T-helper 1 cell treated with Interleukin-12 subunit alpha and Interleukin-12 subunit beta and Interleukin-4 antibody, amounts not matched to agents 30 μg/mL and 1 μg/mL, for 36 hours (primary cell): ENCODE measurements at regions not wholly inside any gene's neighbourhood (a gene's known extent, or its start where the extent isn't known, plus 50 kb on each side); places are given as distances from the start of the nearest gene placed in this dataset.

Experiments
- H3K27ac Mint-ChIP-seq: one replicate; pipeline ENCODE4 v1.8.0; 2021; ENCODE audit warnings: mild to moderate bottlenecking, mixed read lengths
- H3K27me3 Mint-ChIP-seq: one replicate; pipeline ENCODE4 v1.8.0; 2021; ENCODE audit warnings: low read depth, mixed read lengths
- H3K36me3 Mint-ChIP-seq: one replicate; pipeline ENCODE4 v1.8.0; 2021; ENCODE audit warnings: low read depth, mixed read lengths
- H3K4me1 Mint-ChIP-seq: one replicate; pipeline ENCODE4 v1.8.0; 2021; ENCODE audit warnings: low read depth, mixed read lengths
- H3K4me3 Mint-ChIP-seq: one replicate; pipeline ENCODE4 v1.8.0; 2021; ENCODE audit warnings: mild to moderate bottlenecking, moderate library complexity, mixed read lengths
- H3K9me3 Mint-ChIP-seq: one replicate; pipeline ENCODE4 v1.8.0; 2021; ENCODE audit warnings: mixed read lengths

GRCh38 chr6:145047891-145048290 lies 687.4 kb downstream of the EPM2A start:
- Mint-ChIP-seq H3K27me3 (peaks cover 8% of the 10 kb centered on the region), H3K9me3 (no peaks in the 10 kb centered on the region), H3K4me1 (peaks cover 1% of the 10 kb centered on the region), H3K27ac (no peak overlapping the region), H3K36me3 (no peaks in the 10 kb centered on the region), H3K4me3 (no peak overlapping the region)

GRCh38 chr6:145051661-145052060 lies 683.7 kb downstream of the EPM2A start:
- peaks cover under 1% of the 10 kb centered on the region for H3K27me3 Mint-ChIP-seq
- H3K9me3 Mint-ChIP-seq = no peaks in the 10 kb centered on the region
- no peak overlapping the region for H3K27ac Mint-ChIP-seq
- no peaks in the 10 kb centered on the region for H3K4me1 Mint-ChIP-seq
- H3K4me3 Mint-ChIP-seq = no peak overlapping the region
- no peaks in the 10 kb centered on the region for H3K36me3 Mint-ChIP-seq

GRCh38 chr6:145055567-145055966 lies 679.8 kb downstream of the EPM2A start:
- Mint-ChIP-seq H3K27ac (no peak overlapping the region), H3K9me3 (no peaks in the 10 kb centered on the region), H3K4me1 (no peaks in the 10 kb centered on the region), H3K36me3 (no peaks in the 10 kb centered on the region), H3K27me3 (no peaks in the 10 kb centered on the region), H3K4me3 (no peak overlapping the region)

GRCh38 chr6:145060714-145061113 lies 674.6 kb downstream of the EPM2A start:
- no peak overlapping the region for H3K27ac Mint-ChIP-seq
- no peaks in the 10 kb centered on the region for H3K4me1 Mint-ChIP-seq
- no peaks in the 10 kb centered on the region for H3K36me3 Mint-ChIP-seq
- H3K4me3 Mint-ChIP-seq = no peak overlapping the region
- no peaks in the 10 kb centered on the region for H3K9me3 Mint-ChIP-seq
- peaks cover 14% of the 10 kb centered on the region for H3K27me3 Mint-ChIP-seq

GRCh38 chr6:145063091-145063490 lies 672.2 kb downstream of the EPM2A start:
- Mint-ChIP-seq H3K27me3 (peaks cover 17% of the 10 kb centered on the region), H3K27ac (no peak overlapping the region), H3K4me1 (no peaks in the 10 kb centered on the region), H3K36me3 (no peaks in the 10 kb centered on the region), H3K4me3 (no peak overlapping the region), H3K9me3 (no peaks in the 10 kb centered on the region)

- H3K36me3 Mint-ChIP-seq = no peaks in the 10 kb centered on the region
- peaks cover 12% of the 10 kb centered on the region for H3K27me3 Mint-ChIP-seq
- H3K9me3 Mint-ChIP-seq = no peaks in the 10 kb centered on the region
- no peaks in the 10 kb centered on the region for H3K4me1 Mint-ChIP-seq
- H3K27ac Mint-ChIP-seq = no peak overlapping the region
- H3K4me3 Mint-ChIP-seq = no peak overlapping the region
Measured at GRCh38 chr6:145067430-145067829, 667.9 kb downstream of the EPM2A start.

GRCh38 chr6:145068577-145068976 lies 666.7 kb downstream of the EPM2A start:
- H3K27ac Mint-ChIP-seq = no peak overlapping the region
- H3K27me3 Mint-ChIP-seq = peaks cover 11% of the 10 kb centered on the region
- H3K4me3 Mint-ChIP-seq = no peak overlapping the region
- H3K4me1 Mint-ChIP-seq = no peaks in the 10 kb centered on the region
- no peaks in the 10 kb centered on the region for H3K9me3 Mint-ChIP-seq
- no peaks in the 10 kb centered on the region for H3K36me3 Mint-ChIP-seq

GRCh38 chr6:145069966-145070365 lies 665.4 kb downstream of the EPM2A start:
- Mint-ChIP-seq H3K27ac (no peak overlapping the region), H3K36me3 (no peaks in the 10 kb centered on the region), H3K9me3 (no peaks in the 10 kb centered on the region), H3K27me3 (peaks cover 7% of the 10 kb centered on the region), H3K4me3 (no peak overlapping the region), H3K4me1 (no peaks in the 10 kb centered on the region)

GRCh38 chr6:145070791-145071190 lies 664.5 kb downstream of the EPM2A start:
- Mint-ChIP-seq H3K4me3 (no peak overlapping the region), H3K9me3 (no peaks in the 10 kb centered on the region), H3K36me3 (no peaks in the 10 kb centered on the region)

GRCh38 chr6:145071836-145072235 lies 663.5 kb downstream of the EPM2A start:
- no peak overlapping the region for H3K4me3 Mint-ChIP-seq
- H3K9me3 Mint-ChIP-seq = no peaks in the 10 kb centered on the region
- no peaks in the 10 kb centered on the region for H3K4me1 Mint-ChIP-seq
- no peaks in the 10 kb centered on the region for H3K27me3 Mint-ChIP-seq
- no peak overlapping the region for H3K27ac Mint-ChIP-seq
- H3K36me3 Mint-ChIP-seq = no peaks in the 10 kb centered on the region

More at GRCh38 chr6:145070791-145071190, 664.5 kb downstream of the EPM2A start:
- no peak overlapping the region for H3K27ac Mint-ChIP-seq
- no peaks in the 10 kb centered on the region for H3K4me1 Mint-ChIP-seq
- H3K27me3 Mint-ChIP-seq = peaks cover 3% of the 10 kb centered on the region

- H3K9me3 Mint-ChIP-seq = no peaks in the 10 kb centered on the region
- no peaks in the 10 kb centered on the region for H3K27me3 Mint-ChIP-seq
- H3K27ac Mint-ChIP-seq = no peak overlapping the region
- H3K4me1 Mint-ChIP-seq = no peaks in the 10 kb centered on the region
- H3K4me3 Mint-ChIP-seq = no peak overlapping the region
- H3K36me3 Mint-ChIP-seq = no peaks in the 10 kb centered on the region
Measured at GRCh38 chr6:145073811-145074210, 661.5 kb downstream of the EPM2A start.

GRCh38 chr6:145074805-145075204 lies 660.5 kb downstream of the EPM2A start:
- Mint-ChIP-seq H3K36me3 (no peaks in the 10 kb centered on the region), H3K27ac (no peak overlapping the region), H3K9me3 (no peaks in the 10 kb centered on the region), H3K4me1 (no peaks in the 10 kb centered on the region), H3K4me3 (no peak overlapping the region), H3K27me3 (no peaks in the 10 kb centered on the region)

GRCh38 chr6:145075425-145075824 lies 659.9 kb downstream of the EPM2A start:
- H3K36me3 Mint-ChIP-seq = no peaks in the 10 kb centered on the region
- no peak overlapping the region for H3K4me3 Mint-ChIP-seq
- H3K27ac Mint-ChIP-seq = no peak overlapping the region
- no peaks in the 10 kb centered on the region for H3K27me3 Mint-ChIP-seq
- no peaks in the 10 kb centered on the region for H3K4me1 Mint-ChIP-seq
- no peaks in the 10 kb centered on the region for H3K9me3 Mint-ChIP-seq

- H3K4me3 Mint-ChIP-seq = no peak overlapping the region
- H3K27ac Mint-ChIP-seq = no peak overlapping the region
Measured at GRCh38 chr6:145076115-145076841, 659.0 kb downstream of the EPM2A start.

GRCh38 chr6:145077382-145077781 lies 657.9 kb downstream of the EPM2A start:
- Mint-ChIP-seq H3K9me3 (no peaks in the 10 kb centered on the region), H3K27me3 (no peaks in the 10 kb centered on the region), H3K4me3 (no peak overlapping the region), H3K4me1 (no peaks in the 10 kb centered on the region), H3K27ac (no peak overlapping the region), H3K36me3 (no peaks in the 10 kb centered on the region)

More at GRCh38 chr6:145076115-145076841, 659.0 kb downstream of the EPM2A start:
- no peaks in the 10 kb centered on the region for H3K4me1 Mint-ChIP-seq
- H3K27me3 Mint-ChIP-seq = no peaks in the 10 kb centered on the region
- no peaks in the 10 kb centered on the region for H3K36me3 Mint-ChIP-seq
- H3K9me3 Mint-ChIP-seq = no peaks in the 10 kb centered on the region

GRCh38 chr6:145080651-145081050 lies 654.7 kb downstream of the EPM2A start:
- Mint-ChIP-seq H3K27ac (no peak overlapping the region), H3K4me1 (no peaks in the 10 kb centered on the region), H3K9me3 (no peaks in the 10 kb centered on the region), H3K4me3 (no peak overlapping the region), H3K27me3 (no peaks in the 10 kb centered on the region), H3K36me3 (no peaks in the 10 kb centered on the region)
